NCI-H774 (cell line): ENCODE measurements at regions not wholly inside any gene's neighbourhood (a gene's known extent, or its start where the extent isn't known, plus 50 kb on each side); places are given as distances from the start of the nearest gene placed in this dataset.

ENCODE experiments used
- DNase-seq: peaks from one replicate; lab custom pipeline; 2025; lab: John Stamatoyannopoulos, UW

GRCh38 chr3:154582501-154582900 lies 152.5 kb upstream of the GPR149 start:
- DNase-seq, result no peak

GRCh38 chr3:154571553-154572226 lies 141.7 kb upstream of the GPR149 start:
- no peak for DNase-seq

GRCh38 chr3:154568064-154568463 lies 138.1 kb upstream of the GPR149 start:
- DNase-seq, result no peak

GRCh38 chr3:154559623-154560022 lies 129.6 kb upstream of the GPR149 start:
- no peak for DNase-seq

- no peak for DNase-seq
Observed at GRCh38 chr3:154552338-154552737, 122.3 kb upstream of the GPR149 start.

- no peak for DNase-seq
Observed at GRCh38 chr3:154549391-154549790, 119.4 kb upstream of the GPR149 start.

- no peak for DNase-seq
Observed at GRCh38 chr3:154548341-154548740, 118.4 kb upstream of the GPR149 start.

GRCh38 chr3:154542837-154543236 lies 112.8 kb upstream of the GPR149 start:
- no peak for DNase-seq

GRCh38 chr3:154540950-154541604 lies 111.1 kb upstream of the GPR149 start:
- DNase-seq, result no peak

GRCh38 chr3:154538566-154539360 lies 108.8 kb upstream of the GPR149 start:
- DNase-seq, result no peak

- no peak for DNase-seq
Observed at GRCh38 chr3:154536751-154537150, 106.8 kb upstream of the GPR149 start.

GRCh38 chr3:154522036-154522602 lies 92.1 kb upstream of the GPR149 start:
- DNase-seq, result no peak

GRCh38 chr3:154517404-154517803 lies 87.4 kb upstream of the GPR149 start:
- no peak for DNase-seq

GRCh38 chr3:154515921-154516320 lies 85.9 kb upstream of the GPR149 start:
- no peak for DNase-seq

- DNase-seq, result no peak
Observed at GRCh38 chr3:154510780-154511179, 80.8 kb upstream of the GPR149 start.

GRCh38 chr3:154507727-154508126 lies 77.7 kb upstream of the GPR149 start:
- no peak for DNase-seq

- no peak for DNase-seq
Observed at GRCh38 chr3:154496978-154497377, 67.0 kb upstream of the GPR149 start.

GRCh38 chr3:154496540-154496939 lies 66.5 kb upstream of the GPR149 start:
- no peak for DNase-seq

- no peak for DNase-seq
Observed at GRCh38 chr3:154486949-154487348, 57.0 kb upstream of the GPR149 start.

- DNase-seq, result no peak
Observed at GRCh38 chr3:154482507-154482906, 52.5 kb upstream of the GPR149 start.

- DNase-seq, result no peak
Observed at GRCh38 chr3:154480033-154480432, 50.0 kb upstream of the GPR149 start.
